Keratinocyte (primary cell): ENCODE measurements at regions not wholly inside any gene's neighbourhood (a gene's known extent, or its start where the extent isn't known, plus 50 kb on each side); places are given as distances from the start of the nearest gene placed in this dataset.

Source experiments
- CTCF ChIP-seq, 3 experiments: IDR thresholded peaks in 1 of 3; conservative IDR thresholded peaks in 1 of 3; optimal IDR thresholded peaks in 1 of 3; 2 replicates in 2 of 3; 3 replicates in 1 of 3; pipeline versions ENCODE3 to v1.5.1; 2011; ENCODE audit warnings: low read length in 3 of 3, mild to moderate bottlenecking in 3 of 3, moderate library complexity in 2 of 3, control low read depth in 1 of 3, inconsistent platforms in 1 of 3; ENCODE audit not compliant: insufficient read depth in 2 of 3; ENCODE audit errors: extremely low read depth in 1 of 3
- EZH2 ChIP-seq: IDR thresholded peaks from one replicate; pipeline ENCODE4 v1.6.1; 2012; ENCODE audit warnings: inconsistent platforms, mild to moderate bottlenecking, low read length, moderate library complexity

- TF ChIP-seq CTCF (optimal IDR thresholded peaks at IDR 0.05 in 1 of 3, IDR thresholded peaks at IDR 0.05 in 1 of 3, conservative IDR thresholded peaks at IDR 0.05 in 1 of 3; ENCODE audit: extremely low read depth in 1 of 3, insufficient read depth in 2 of 3, low read length in 3 of 3): no peak
- no peak for TF ChIP-seq EZH2
Observed at GRCh38 chr2:15840969-15841368, 99.4 kb upstream of the MYCN start.
